Activated CD4-positive, alpha-beta memory T cell treated with anti-CD3 and anti-CD28 coated beads, Interleukin-2, amount 10 ng/mL, durations not matched to agents 7 days and 5 days (primary cell): ENCODE measurements at regions not wholly inside any gene's neighbourhood (a gene's known extent, or its start where the extent isn't known, plus 50 kb on each side); places are given as distances from the start of the nearest gene placed in this dataset.

Source experiments
- CTCF ChIA-PET: fragments of 350-600 bp; sonication (Branson Sonifier 250); formaldehyde crosslinking; loops from one replicate; lab custom pipeline; 2021; ENCODE audit warnings: antibody characterized with exemption, inconsistent platforms; lab: Charles Lee
- POLR2A ChIA-PET: fragments of 350-600 bp; sonication (Branson Sonifier 250); formaldehyde crosslinking; loops from one replicate; lab custom pipeline; 2021; ENCODE audit warnings: antibody characterized with exemption; lab: Charles Lee
- DNase-seq: peaks from one replicate; pipeline ENCODE4 v3.0.0-alpha.2; 2020
- H3K27ac Mint-ChIP-seq: one replicate; pipeline ENCODE4 v1.8.0; 2021; ENCODE audit warnings: mild to moderate bottlenecking, mixed read lengths
- H3K27me3 Mint-ChIP-seq: one replicate; pipeline ENCODE4 v1.8.0; 2021; ENCODE audit warnings: mixed read lengths
- H3K36me3 Mint-ChIP-seq: one replicate; pipeline ENCODE4 v1.8.0; 2021; ENCODE audit warnings: low read depth, mixed read lengths
- H3K4me1 Mint-ChIP-seq: one replicate; pipeline ENCODE4 v1.8.0; 2021; ENCODE audit warnings: mixed read lengths
- H3K4me3 Mint-ChIP-seq: one replicate; pipeline ENCODE4 v1.8.0; 2021; ENCODE audit warnings: mild to moderate bottlenecking, mixed read lengths
- H3K9me3 Mint-ChIP-seq: one replicate; pipeline ENCODE4 v1.8.0; 2021; ENCODE audit warnings: mixed read lengths

DNA sequence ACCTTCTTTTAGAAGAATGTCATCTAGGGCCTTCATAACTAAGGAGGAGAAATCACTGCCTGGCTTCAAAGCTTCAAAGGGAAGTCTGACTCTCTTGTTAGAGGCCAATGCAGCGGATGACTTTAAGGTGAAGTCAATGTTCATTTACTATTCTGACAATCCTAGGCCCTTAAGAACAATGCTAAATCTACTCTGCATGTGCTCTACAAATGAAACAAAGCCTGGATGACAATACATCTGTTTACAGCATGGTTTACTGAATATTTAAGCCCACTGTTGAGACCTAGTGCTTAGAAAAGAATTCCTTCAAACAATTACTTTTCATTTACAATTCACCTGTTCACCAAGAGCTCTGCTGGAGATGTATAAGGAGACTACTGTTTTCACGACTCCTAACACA lies 160.4 kb upstream of the EPHA3 start:
- no peak overlapping the region for H3K4me3 Mint-ChIP-seq
- POLR2A ChIA-PET: no interaction called here
- DNase-seq: no peak
- peaks cover 3% of the 10 kb centered on the region for H3K9me3 Mint-ChIP-seq
- CTCF ChIA-PET: no interaction called here
- H3K27me3 Mint-ChIP-seq: no peaks in the 10 kb centered on the region
- no peaks in the 10 kb centered on the region for H3K36me3 Mint-ChIP-seq
- no peak overlapping the region for H3K27ac Mint-ChIP-seq
- no peaks in the 10 kb centered on the region for H3K4me1 Mint-ChIP-seq

- H3K27ac Mint-ChIP-seq: no peak overlapping the region
- ChIA-PET CTCF (no interaction called here), POLR2A (no interaction called here)
- H3K36me3 Mint-ChIP-seq: no peaks in the 10 kb centered on the region
- DNase-seq: no peak
- H3K9me3 Mint-ChIP-seq: peaks cover 3% of the 10 kb centered on the region
- no peak overlapping the region for H3K4me3 Mint-ChIP-seq
- no peaks in the 10 kb centered on the region for H3K4me1 Mint-ChIP-seq
- H3K27me3 Mint-ChIP-seq: no peaks in the 10 kb centered on the region
These were observed 152.6 kb upstream of the EPHA3 start for GRCh38 chr3:88954853-88955252.

DNA sequence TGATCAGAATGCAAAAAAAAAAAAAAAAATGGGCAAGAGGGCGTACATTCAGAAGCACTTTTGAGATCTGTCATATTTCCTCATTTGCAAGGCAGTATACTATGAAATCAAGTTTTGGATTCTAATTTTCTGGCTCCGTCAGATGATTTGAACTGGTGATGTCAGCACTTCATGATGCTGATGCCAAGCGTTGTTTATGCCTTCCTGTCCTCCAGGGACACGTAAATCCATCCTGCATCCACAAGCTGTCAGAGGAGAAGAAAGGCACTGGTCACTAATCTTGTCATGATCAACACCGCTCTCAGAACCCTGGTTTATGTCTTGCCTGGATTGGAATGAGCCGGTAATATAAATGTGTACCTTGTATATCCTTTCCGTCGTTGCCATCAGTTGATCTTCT lies 152.1 kb upstream of the EPHA3 start:
- DNase-seq: no peak
- no peak overlapping the region for H3K4me3 Mint-ChIP-seq
- no peaks in the 10 kb centered on the region for H3K36me3 Mint-ChIP-seq
- peaks cover 3% of the 10 kb centered on the region for H3K9me3 Mint-ChIP-seq
- ChIA-PET CTCF (no interaction called here), POLR2A (no interaction called here)
- H3K4me1 Mint-ChIP-seq: no peaks in the 10 kb centered on the region
- no peak overlapping the region for H3K27ac Mint-ChIP-seq
- H3K27me3 Mint-ChIP-seq: no peaks in the 10 kb centered on the region

GRCh38 chr3:88957711-88958439 lies 149.5 kb upstream of the EPHA3 start:
- POLR2A ChIA-PET: no interaction called here
- no peaks in the 10 kb centered on the region for H3K27me3 Mint-ChIP-seq
- no peaks in the 10 kb centered on the region for H3K36me3 Mint-ChIP-seq
- no peak for DNase-seq
- H3K9me3 Mint-ChIP-seq: peaks cover 3% of the 10 kb centered on the region
- H3K4me1 Mint-ChIP-seq: no peaks in the 10 kb centered on the region
- no peak overlapping the region for H3K27ac Mint-ChIP-seq
- CTCF ChIA-PET: no interaction called here
- no peak overlapping the region for H3K4me3 Mint-ChIP-seq

DNA sequence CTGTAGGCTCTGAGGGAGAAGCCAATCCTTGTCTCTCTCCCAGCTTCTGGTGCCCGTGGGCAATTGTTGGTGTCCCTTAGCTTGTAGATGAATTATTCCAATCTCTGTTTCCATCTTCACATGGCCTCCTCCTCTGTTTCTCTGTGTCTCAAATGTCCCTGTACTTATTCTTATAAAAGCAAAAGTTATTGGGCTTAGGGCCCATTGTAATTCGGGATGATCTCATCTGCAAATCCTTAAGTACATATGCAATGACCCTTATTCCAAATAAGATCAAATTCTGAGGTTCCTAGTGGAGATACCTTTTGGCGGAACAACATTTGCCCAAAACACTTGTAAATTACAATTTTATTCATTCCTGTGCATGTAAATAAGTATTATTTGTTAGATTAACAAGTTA lies 147.4 kb upstream of the EPHA3 start:
- H3K4me3 Mint-ChIP-seq: no peak overlapping the region
- peaks cover 8% of the 10 kb centered on the region for H3K9me3 Mint-ChIP-seq
- H3K27me3 Mint-ChIP-seq: no peaks in the 10 kb centered on the region
- no peak for DNase-seq
- no peaks in the 10 kb centered on the region for H3K36me3 Mint-ChIP-seq
- POLR2A ChIA-PET: no interaction called here
- CTCF ChIA-PET: no interaction called here
- no peaks in the 10 kb centered on the region for H3K4me1 Mint-ChIP-seq
- H3K27ac Mint-ChIP-seq: no peak overlapping the region

- Mint-ChIP-seq H3K4me3 (no peak overlapping the region), H3K27ac (no peak overlapping the region), H3K4me1 (no peaks in the 10 kb centered on the region), H3K27me3 (no peaks in the 10 kb centered on the region), H3K9me3 (peaks cover 5% of the 10 kb centered on the region), H3K36me3 (no peaks in the 10 kb centered on the region)
- ChIA-PET POLR2A (no interaction called here), CTCF (no interaction called here)
- no peak for DNase-seq
These were observed 144.4 kb upstream of the EPHA3 start for GRCh38 chr3:88963003-88963402.

- H3K36me3 Mint-ChIP-seq: no peaks in the 10 kb centered on the region
- no peak overlapping the region for H3K27ac Mint-ChIP-seq
- no peak overlapping the region for H3K4me3 Mint-ChIP-seq
- no peak for DNase-seq
- peaks cover under 1% of the 10 kb centered on the region for H3K9me3 Mint-ChIP-seq
- ChIA-PET POLR2A (no interaction called here), CTCF (no interaction called here)
- no peaks in the 10 kb centered on the region for H3K27me3 Mint-ChIP-seq
- H3K4me1 Mint-ChIP-seq: no peaks in the 10 kb centered on the region
These were observed 127.7 kb upstream of the EPHA3 start for GRCh38 chr3:88979760-88980159.

DNA sequence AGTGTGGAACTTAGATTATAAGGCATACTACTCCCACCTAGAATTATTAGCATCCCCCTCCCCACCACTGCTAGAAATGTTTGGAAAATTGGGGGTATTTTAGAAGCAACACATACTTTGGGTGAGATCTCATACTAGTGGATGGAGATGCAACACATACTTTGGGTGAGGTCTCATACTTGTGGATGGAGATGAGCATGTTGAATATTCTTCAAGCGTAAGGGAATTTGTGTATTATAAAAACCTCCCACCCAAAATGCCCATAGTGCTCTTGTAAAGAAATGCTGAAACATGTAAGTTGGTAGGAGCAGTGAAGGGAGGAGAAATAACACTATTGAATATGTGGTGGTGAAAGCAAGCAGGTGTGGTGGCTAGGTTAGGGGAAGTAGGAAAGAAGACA lies 124.0 kb upstream of the EPHA3 start:
- Mint-ChIP-seq H3K4me3 (no peak overlapping the region), H3K4me1 (no peaks in the 10 kb centered on the region), H3K36me3 (no peaks in the 10 kb centered on the region), H3K27ac (no peak overlapping the region), H3K27me3 (no peaks in the 10 kb centered on the region), H3K9me3 (peaks cover 4% of the 10 kb centered on the region)
- ChIA-PET CTCF (no interaction called here), POLR2A (no interaction called here)
- DNase-seq: no peak

GRCh38 chr3:88984256-88984655 lies 123.2 kb upstream of the EPHA3 start:
- H3K27ac Mint-ChIP-seq: no peak overlapping the region
- ChIA-PET POLR2A (no interaction called here), CTCF (no interaction called here)
- no peak for DNase-seq
- no peak overlapping the region for H3K4me3 Mint-ChIP-seq
- H3K9me3 Mint-ChIP-seq: peaks cover 6% of the 10 kb centered on the region
- no peaks in the 10 kb centered on the region for H3K27me3 Mint-ChIP-seq
- H3K36me3 Mint-ChIP-seq: no peaks in the 10 kb centered on the region
- no peaks in the 10 kb centered on the region for H3K4me1 Mint-ChIP-seq

GRCh38 chr3:88984832-88985231 lies 122.6 kb upstream of the EPHA3 start:
- Mint-ChIP-seq H3K27ac (no peak overlapping the region), H3K36me3 (no peaks in the 10 kb centered on the region), H3K4me1 (no peaks in the 10 kb centered on the region), H3K4me3 (no peak overlapping the region), H3K27me3 (no peaks in the 10 kb centered on the region), H3K9me3 (peaks cover 6% of the 10 kb centered on the region)
- POLR2A ChIA-PET: no interaction called here
- no peak for DNase-seq
- CTCF ChIA-PET: no interaction called here

GRCh38 chr3:88985491-88985890 lies 121.9 kb upstream of the EPHA3 start:
- no peak overlapping the region for H3K27ac Mint-ChIP-seq
- CTCF ChIA-PET: no interaction called here
- H3K9me3 Mint-ChIP-seq: peaks cover 6% of the 10 kb centered on the region
- no peaks in the 10 kb centered on the region for H3K36me3 Mint-ChIP-seq
- POLR2A ChIA-PET: no interaction called here
- no peaks in the 10 kb centered on the region for H3K27me3 Mint-ChIP-seq
- no peak overlapping the region for H3K4me3 Mint-ChIP-seq
- H3K4me1 Mint-ChIP-seq: no peaks in the 10 kb centered on the region
- no peak for DNase-seq

DNA sequence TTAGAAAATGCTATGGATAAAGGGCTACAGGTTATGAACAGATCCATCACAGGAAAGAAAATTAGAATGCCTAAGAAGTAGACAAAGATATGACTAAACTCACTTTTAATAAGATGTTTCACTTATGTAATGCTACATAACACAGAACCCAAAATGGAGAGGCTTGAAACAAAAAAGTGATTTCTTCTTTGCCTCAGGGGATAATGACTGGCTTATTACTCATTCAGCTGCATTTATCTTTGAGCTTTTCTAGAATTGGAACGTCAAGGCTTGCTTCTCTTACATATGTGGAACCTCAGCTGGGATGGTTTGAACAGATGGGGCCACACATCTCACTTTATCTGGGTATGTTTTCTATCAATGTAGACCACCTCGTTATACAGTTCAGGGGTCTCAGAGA lies 120.6 kb upstream of the EPHA3 start:
- CTCF ChIA-PET: no interaction called here
- POLR2A ChIA-PET: no interaction called here
- DNase-seq: no peak
- Mint-ChIP-seq H3K36me3 (no peaks in the 10 kb centered on the region), H3K4me1 (no peaks in the 10 kb centered on the region), H3K27ac (no peak overlapping the region), H3K27me3 (no peaks in the 10 kb centered on the region), H3K9me3 (peaks cover 6% of the 10 kb centered on the region), H3K4me3 (no peak overlapping the region)

- no peaks in the 10 kb centered on the region for H3K36me3 Mint-ChIP-seq
- DNase-seq: no peak
- no peaks in the 10 kb centered on the region for H3K27me3 Mint-ChIP-seq
- H3K4me3 Mint-ChIP-seq: no peak overlapping the region
- H3K27ac Mint-ChIP-seq: no peak overlapping the region
- no peaks in the 10 kb centered on the region for H3K4me1 Mint-ChIP-seq
- ChIA-PET POLR2A (no interaction called here), CTCF (no interaction called here)
- peaks cover 6% of the 10 kb centered on the region for H3K9me3 Mint-ChIP-seq
These were observed 119.6 kb upstream of the EPHA3 start for GRCh38 chr3:88987776-88988175.

DNA sequence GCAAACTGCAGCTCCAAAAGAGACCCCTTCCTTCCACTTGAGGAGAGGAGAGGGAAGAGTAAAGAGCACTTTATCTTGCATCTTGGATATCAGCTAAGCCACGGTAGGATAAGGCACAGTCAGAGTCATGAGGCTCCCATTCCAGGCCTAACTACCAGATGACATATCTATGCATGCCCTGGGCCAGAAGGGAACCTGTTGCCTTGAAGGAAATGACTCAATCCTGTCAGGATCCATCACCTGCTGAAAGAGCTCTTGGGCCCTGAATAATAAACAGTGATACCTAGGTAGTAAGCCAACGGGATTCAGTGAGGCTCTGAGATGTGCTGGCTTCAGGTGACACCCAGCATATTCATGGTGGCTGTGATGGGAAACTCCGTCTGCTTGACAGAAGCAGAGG lies 118.5 kb upstream of the EPHA3 start:
- POLR2A ChIA-PET: no interaction called here
- Mint-ChIP-seq H3K27ac (no peak overlapping the region), H3K27me3 (no peaks in the 10 kb centered on the region), H3K4me1 (no peaks in the 10 kb centered on the region), H3K4me3 (no peak overlapping the region), H3K36me3 (no peaks in the 10 kb centered on the region), H3K9me3 (peaks cover 6% of the 10 kb centered on the region)
- CTCF ChIA-PET: no interaction called here
- DNase-seq: no peak
